ENCODE measurements at regions not wholly inside any gene's neighbourhood (a gene's known extent, or its start where the extent isn't known, plus 50 kb on each side); places are given as distances from the start of the nearest gene placed in this dataset.

GRCh38 chr12:41946106-41946505 lies 198.6 kb downstream of the GXYLT1 start:
- TF ChIP-seq POLR2A (IDR thresholded peaks at IDR 0.05) (no peak), CTCF (IDR thresholded peaks at IDR 0.05 in 4 of 5, conservative IDR thresholded peaks at IDR 0.05 in 1 of 5) (no peak)

All from gastrocnemius medialis (tissue), 4 donors.